ENCODE measurements at regions not wholly inside any gene's neighbourhood (a gene's known extent, or its start where the extent isn't known, plus 50 kb on each side); places are given as distances from the start of the nearest gene placed in this dataset.
"Not testable (repeated sequence)": the region's sequence is repeated elsewhere in the genome, so short reads cannot be mapped to it uniquely, and the experiment has no call there.

- no peak overlapping the region for H3K9ac ChIP-seq (ENCODE audit: low read length)
- no peaks in the 10 kb centered on the region for H3K36me3 ChIP-seq (ENCODE audit: control insufficient read depth, insufficient read depth, low read length)
- no peaks in the 10 kb centered on the region for H3K27me3 ChIP-seq (ENCODE audit: control insufficient read depth, insufficient read depth, low read length)
- no peak overlapping the region for H3K4me3 ChIP-seq (ENCODE audit: low read length)
- H3K4me1 ChIP-seq (ENCODE audit: control insufficient read depth, insufficient read depth, low read length), result no peaks in the 10 kb centered on the region
- no peak overlapping the region for H3K27ac ChIP-seq (ENCODE audit: low read depth, low read length)
These were observed 309.8 kb upstream of the LRRC3B start for GRCh38 chr3:26312816-26313215.

GRCh38 chr3:26316472-26316871 is 306.1 kb upstream of the LRRC3B start:
- Histone ChIP-seq H3K4me1 (ENCODE audit: control insufficient read depth, insufficient read depth, low read length) (no peaks in the 10 kb centered on the region), H3K27me3 (ENCODE audit: control insufficient read depth, insufficient read depth, low read length) (no peaks in the 10 kb centered on the region), H3K27ac (ENCODE audit: low read depth, low read length) (no peak overlapping the region), H3K9ac (ENCODE audit: low read length) (no peak overlapping the region), H3K4me3 (ENCODE audit: low read length) (no peak overlapping the region), H3K36me3 (ENCODE audit: control insufficient read depth, insufficient read depth, low read length) (no peaks in the 10 kb centered on the region)

GRCh38 chr3:26323741-26324140 is 298.8 kb upstream of the LRRC3B start:
- not testable (repeated sequence) for H3K27ac ChIP-seq (ENCODE audit: low read depth, low read length); H3K27me3 ChIP-seq (ENCODE audit: control insufficient read depth, insufficient read depth, low read length); H3K4me3 ChIP-seq (ENCODE audit: low read length); H3K36me3 ChIP-seq (ENCODE audit: control insufficient read depth, insufficient read depth, low read length); H3K4me1 ChIP-seq (ENCODE audit: control insufficient read depth, insufficient read depth, low read length); H3K9ac ChIP-seq (ENCODE audit: low read length)

GRCh38 chr3:26340001-26340400 is 282.6 kb upstream of the LRRC3B start:
- no peak overlapping the region for H3K27ac ChIP-seq (ENCODE audit: low read depth, low read length)
- no peaks in the 10 kb centered on the region for H3K27me3 ChIP-seq (ENCODE audit: control insufficient read depth, insufficient read depth, low read length)
- H3K4me3 ChIP-seq (ENCODE audit: low read length), result no peak overlapping the region
- H3K36me3 ChIP-seq (ENCODE audit: control insufficient read depth, insufficient read depth, low read length), result no peaks in the 10 kb centered on the region
- no peaks in the 10 kb centered on the region for H3K4me1 ChIP-seq (ENCODE audit: control insufficient read depth, insufficient read depth, low read length)
- H3K9ac ChIP-seq (ENCODE audit: low read length), result no peak overlapping the region

- H3K9ac ChIP-seq (ENCODE audit: low read length), result no peak overlapping the region
- H3K27me3 ChIP-seq (ENCODE audit: control insufficient read depth, insufficient read depth, low read length), result no peaks in the 10 kb centered on the region
These were observed 278.9 kb upstream of the LRRC3B start for GRCh38 chr3:26343647-26344046.

GRCh38 chr3:26345613-26346012 is 277.0 kb upstream of the LRRC3B start:
- Histone ChIP-seq H3K36me3 (ENCODE audit: control insufficient read depth, insufficient read depth, low read length) (no peaks in the 10 kb centered on the region), H3K4me1 (ENCODE audit: control insufficient read depth, insufficient read depth, low read length) (no peaks in the 10 kb centered on the region), H3K27me3 (ENCODE audit: control insufficient read depth, insufficient read depth, low read length) (no peaks in the 10 kb centered on the region), H3K4me3 (ENCODE audit: low read length) (no peak overlapping the region), H3K9ac (ENCODE audit: low read length) (no peak overlapping the region), H3K27ac (ENCODE audit: low read depth, low read length) (no peak overlapping the region)

More at GRCh38 chr3:26343647-26344046, 278.9 kb upstream of the LRRC3B start:
- no peaks in the 10 kb centered on the region for H3K4me1 ChIP-seq (ENCODE audit: control insufficient read depth, insufficient read depth, low read length)
- H3K4me3 ChIP-seq (ENCODE audit: low read length), result no peak overlapping the region
- no peaks in the 10 kb centered on the region for H3K36me3 ChIP-seq (ENCODE audit: control insufficient read depth, insufficient read depth, low read length)
- no peak overlapping the region for H3K27ac ChIP-seq (ENCODE audit: low read depth, low read length)

GRCh38 chr3:26346497-26346896 is 276.1 kb upstream of the LRRC3B start:
- Histone ChIP-seq H3K4me1 (ENCODE audit: control insufficient read depth, insufficient read depth, low read length) (no peaks in the 10 kb centered on the region), H3K4me3 (ENCODE audit: low read length) (no peak overlapping the region), H3K27ac (ENCODE audit: low read depth, low read length) (no peak overlapping the region), H3K9ac (ENCODE audit: low read length) (no peak overlapping the region), H3K36me3 (ENCODE audit: control insufficient read depth, insufficient read depth, low read length) (no peaks in the 10 kb centered on the region), H3K27me3 (ENCODE audit: control insufficient read depth, insufficient read depth, low read length) (no peaks in the 10 kb centered on the region)

- H3K36me3 ChIP-seq (ENCODE audit: control insufficient read depth, insufficient read depth, low read length), result no peaks in the 10 kb centered on the region
- no peak overlapping the region for H3K9ac ChIP-seq (ENCODE audit: low read length)
- no peak overlapping the region for H3K27ac ChIP-seq (ENCODE audit: low read depth, low read length)
- H3K4me1 ChIP-seq (ENCODE audit: control insufficient read depth, insufficient read depth, low read length), result no peaks in the 10 kb centered on the region
- no peaks in the 10 kb centered on the region for H3K27me3 ChIP-seq (ENCODE audit: control insufficient read depth, insufficient read depth, low read length)
- no peak overlapping the region for H3K4me3 ChIP-seq (ENCODE audit: low read length)
These were observed 275.4 kb upstream of the LRRC3B start for GRCh38 chr3:26347150-26347549.

- Histone ChIP-seq H3K4me1 (ENCODE audit: control insufficient read depth, insufficient read depth, low read length) (no peaks in the 10 kb centered on the region), H3K9ac (ENCODE audit: low read length) (no peak overlapping the region), H3K36me3 (ENCODE audit: control insufficient read depth, insufficient read depth, low read length) (no peaks in the 10 kb centered on the region), H3K4me3 (ENCODE audit: low read length) (no peak overlapping the region), H3K27me3 (ENCODE audit: control insufficient read depth, insufficient read depth, low read length) (no peaks in the 10 kb centered on the region), H3K27ac (ENCODE audit: low read depth, low read length) (no peak overlapping the region)
These were observed 271.7 kb upstream of the LRRC3B start for GRCh38 chr3:26350853-26351252.

GRCh38 chr3:26353097-26353496 is 269.5 kb upstream of the LRRC3B start:
- no peak overlapping the region for H3K4me3 ChIP-seq (ENCODE audit: low read length)
- no peaks in the 10 kb centered on the region for H3K36me3 ChIP-seq (ENCODE audit: control insufficient read depth, insufficient read depth, low read length)
- no peaks in the 10 kb centered on the region for H3K27me3 ChIP-seq (ENCODE audit: control insufficient read depth, insufficient read depth, low read length)
- no peak overlapping the region for H3K9ac ChIP-seq (ENCODE audit: low read length)
- H3K4me1 ChIP-seq (ENCODE audit: control insufficient read depth, insufficient read depth, low read length), result no peaks in the 10 kb centered on the region
- H3K27ac ChIP-seq (ENCODE audit: low read depth, low read length), result no peak overlapping the region

- Histone ChIP-seq H3K4me1 (ENCODE audit: control insufficient read depth, insufficient read depth, low read length) (no peaks in the 10 kb centered on the region), H3K9ac (ENCODE audit: low read length) (no peak overlapping the region), H3K27me3 (ENCODE audit: control insufficient read depth, insufficient read depth, low read length) (no peaks in the 10 kb centered on the region), H3K4me3 (ENCODE audit: low read length) (no peak overlapping the region), H3K36me3 (ENCODE audit: control insufficient read depth, insufficient read depth, low read length) (no peaks in the 10 kb centered on the region), H3K27ac (ENCODE audit: low read depth, low read length) (no peak overlapping the region)
These were observed 264.2 kb upstream of the LRRC3B start for GRCh38 chr3:26358405-26358804.

- Histone ChIP-seq H3K4me1 (ENCODE audit: control insufficient read depth, insufficient read depth, low read length) (no peaks in the 10 kb centered on the region), H3K9ac (ENCODE audit: low read length) (no peak overlapping the region), H3K4me3 (ENCODE audit: low read length) (no peak overlapping the region), H3K27me3 (ENCODE audit: control insufficient read depth, insufficient read depth, low read length) (no peaks in the 10 kb centered on the region), H3K36me3 (ENCODE audit: control insufficient read depth, insufficient read depth, low read length) (no peaks in the 10 kb centered on the region), H3K27ac (ENCODE audit: low read depth, low read length) (no peak overlapping the region)
These were observed 256.9 kb upstream of the LRRC3B start for GRCh38 chr3:26365706-26366105.

- H3K4me1 ChIP-seq (ENCODE audit: control insufficient read depth, insufficient read depth, low read length), result no peaks in the 10 kb centered on the region
- H3K9ac ChIP-seq (ENCODE audit: low read length), result no peak overlapping the region
- no peaks in the 10 kb centered on the region for H3K27me3 ChIP-seq (ENCODE audit: control insufficient read depth, insufficient read depth, low read length)
- H3K4me3 ChIP-seq (ENCODE audit: low read length), result no peak overlapping the region
- no peak overlapping the region for H3K27ac ChIP-seq (ENCODE audit: low read depth, low read length)
- no peaks in the 10 kb centered on the region for H3K36me3 ChIP-seq (ENCODE audit: control insufficient read depth, insufficient read depth, low read length)
These were observed 254.3 kb upstream of the LRRC3B start for GRCh38 chr3:26368312-26368711.

Measured in rectal smooth muscle tissue (tissue), 1 donor.